ES-I3 (cell line): ENCODE measurements at regions not wholly inside any gene's neighbourhood (a gene's known extent, or its start where the extent isn't known, plus 50 kb on each side); places are given as distances from the start of the nearest gene placed in this dataset.

ENCODE experiments used
- H3K36me3 ChIP-seq: 2 replicates; pipeline ENCODE4 v1.6.1; 2013; ENCODE audit warnings: mild to moderate bottlenecking, low read length, control low read depth, moderate library complexity; ENCODE audit not compliant: insufficient read depth
- H3K4me1 ChIP-seq: 2 replicates; pipeline ENCODE4 v1.6.1; 2013; ENCODE audit warnings: mild to moderate bottlenecking, control low read depth, low read length; ENCODE audit not compliant: insufficient read depth
- H3K9ac ChIP-seq: 2 replicates; pipeline ENCODE4 v1.6.1; 2013; ENCODE audit warnings: low read depth, mild to moderate bottlenecking, low read length, moderate library complexity
- H3K9me3 ChIP-seq: 2 replicates; pipeline ENCODE4 v1.6.1; 2013; ENCODE audit warnings: mild to moderate bottlenecking, low read length, moderate library complexity; ENCODE audit not compliant: control insufficient read depth, insufficient read depth

DNA sequence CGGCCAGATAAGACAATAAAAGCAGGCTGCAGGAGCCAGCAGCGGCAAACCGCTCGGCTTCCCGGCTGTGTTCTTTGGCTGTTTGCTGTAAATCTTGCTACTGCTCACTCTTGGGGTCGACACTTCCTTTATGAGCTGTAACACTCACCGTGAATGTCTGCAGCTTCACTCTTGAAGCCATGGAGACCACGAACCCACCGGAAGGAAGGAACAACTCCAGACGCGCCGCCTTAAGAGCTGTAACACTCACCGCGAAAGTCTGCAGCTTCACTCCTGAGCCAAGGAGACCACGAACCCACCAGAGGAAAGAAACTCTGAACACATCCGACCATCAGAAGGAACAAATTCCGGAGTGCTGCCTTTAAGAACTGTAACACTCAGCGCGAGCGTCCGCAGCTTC lies 451.7 kb downstream of the AGTPBP1 start:
- H3K9ac ChIP-seq: no peak overlapping the region
- H3K9me3 ChIP-seq: no peaks in the 10 kb centered on the region; the same call in 1 of the 2 replicates
- no peaks in the 10 kb centered on the region for H3K4me1 ChIP-seq
- H3K36me3 ChIP-seq: no peaks in the 10 kb centered on the region

DNA sequence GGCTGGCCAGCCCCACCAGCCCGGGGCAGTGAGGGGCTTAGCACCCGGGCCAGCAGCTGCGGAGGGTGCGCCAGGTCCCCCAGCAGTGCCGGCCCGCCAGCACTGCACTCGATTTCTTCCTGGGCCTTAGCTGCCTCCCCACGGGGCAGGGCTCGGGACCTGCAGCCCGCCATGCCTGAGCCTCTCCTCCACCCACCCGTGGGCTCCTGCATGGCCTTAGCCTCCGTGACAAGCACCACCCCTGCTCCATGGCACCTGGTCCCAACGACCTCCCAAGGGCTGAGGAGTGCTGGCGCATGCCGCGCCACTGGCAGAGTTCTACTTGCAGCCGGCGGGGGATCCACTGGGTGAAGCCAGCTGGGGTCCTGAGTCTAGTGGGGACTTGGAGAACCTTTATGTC lies 452.6 kb downstream of the AGTPBP1 start:
- Histone ChIP-seq H3K36me3 (no peaks in the 10 kb centered on the region), H3K9me3 (no peaks in the 10 kb centered on the region; the same call in 1 of the 2 replicates), H3K9ac (no peak overlapping the region), H3K4me1 (no peaks in the 10 kb centered on the region)

DNA sequence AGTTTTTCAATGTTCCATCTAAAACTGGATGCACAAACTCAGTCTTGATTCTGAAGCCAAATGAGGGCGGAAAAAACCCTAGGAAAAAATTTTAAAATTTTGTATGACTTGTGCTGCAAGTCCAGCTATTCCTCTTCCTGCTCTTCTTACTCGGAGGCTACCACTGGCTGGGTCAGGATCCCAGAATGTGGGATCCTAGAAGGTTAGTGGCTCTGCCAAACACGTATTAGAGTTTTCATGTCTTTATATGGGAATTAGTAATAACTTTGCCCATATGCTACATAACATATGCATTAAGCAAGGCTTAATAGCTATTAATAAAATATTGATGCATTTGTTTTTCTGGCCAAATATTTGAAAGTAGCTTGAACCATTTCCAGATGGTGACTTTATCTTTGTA lies 458.3 kb downstream of the AGTPBP1 start:
- H3K9me3 ChIP-seq: peaks cover 3% of the 10 kb centered on the region; the same call in 1 of the 2 replicates
- H3K9ac ChIP-seq: no peak overlapping the region
- no peaks in the 10 kb centered on the region for H3K36me3 ChIP-seq
- no peaks in the 10 kb centered on the region for H3K4me1 ChIP-seq

DNA sequence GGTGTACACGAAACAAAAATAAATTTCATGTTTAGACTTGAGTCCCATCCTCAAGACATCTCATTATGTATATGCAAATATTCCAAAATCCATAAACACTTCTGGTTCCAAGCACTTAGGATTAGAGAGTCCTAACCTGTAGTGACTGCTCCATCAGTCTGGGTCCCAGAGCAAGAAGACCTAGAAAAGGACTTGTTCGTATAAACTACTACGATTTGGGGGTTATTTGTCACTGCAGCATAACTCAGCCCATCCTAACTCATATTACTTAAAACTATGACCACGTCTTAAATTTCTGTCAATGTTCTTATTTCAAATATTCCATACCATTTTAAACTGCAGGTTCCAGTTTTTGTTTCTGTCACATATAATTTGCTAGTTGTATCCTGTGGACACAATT lies 463.0 kb downstream of the AGTPBP1 start:
- Histone ChIP-seq H3K9ac (no peak overlapping the region), H3K36me3 (no peaks in the 10 kb centered on the region), H3K9me3 (peaks cover 3% of the 10 kb centered on the region; the same call in 1 of the 2 replicates), H3K4me1 (no peaks in the 10 kb centered on the region)

DNA sequence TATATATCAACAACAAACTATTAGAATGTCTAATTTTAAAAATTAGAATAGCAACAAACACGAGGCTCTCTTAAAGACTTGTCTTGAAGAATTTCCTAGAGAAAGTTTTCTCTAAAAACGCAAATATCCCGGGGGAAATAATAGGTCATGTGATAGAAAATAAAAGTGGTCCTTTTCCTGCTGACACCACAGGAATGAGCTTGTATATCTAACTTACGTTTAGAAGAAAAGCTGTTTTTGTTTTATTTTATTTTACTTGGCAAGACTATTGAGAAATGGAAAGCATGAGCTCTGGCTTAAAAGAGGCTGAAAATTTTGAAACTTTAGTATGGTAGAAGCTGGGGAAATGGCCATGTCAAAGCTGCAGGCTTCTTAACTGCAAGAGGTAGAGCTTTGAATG lies 465.0 kb downstream of the AGTPBP1 start:
- Histone ChIP-seq H3K4me1 (no peaks in the 10 kb centered on the region), H3K9me3 (peaks cover 3% of the 10 kb centered on the region; the same call in 1 of the 2 replicates), H3K36me3 (no peaks in the 10 kb centered on the region), H3K9ac (no peak overlapping the region)

DNA sequence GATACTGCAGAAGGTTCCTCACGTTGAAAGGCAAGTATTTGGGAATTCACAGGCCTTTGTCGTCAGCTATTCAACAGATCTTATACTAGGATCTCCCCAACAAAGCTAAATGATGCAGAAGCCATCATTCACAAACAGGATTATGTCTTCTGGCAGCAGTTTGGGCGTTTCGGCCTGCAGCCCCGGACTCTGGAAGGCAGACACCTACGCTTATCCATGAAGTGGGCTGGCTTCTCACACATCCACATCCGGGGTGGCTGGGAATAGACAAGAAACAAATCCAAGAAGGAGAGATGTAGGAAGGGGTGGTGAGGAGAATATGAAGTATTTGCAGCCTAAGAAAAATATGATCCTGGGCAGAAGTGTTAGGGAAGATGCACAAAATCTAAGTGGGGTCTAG lies 471.9 kb downstream of the AGTPBP1 start:
- no peak overlapping the region for H3K9ac ChIP-seq
- peaks cover 12% of the 10 kb centered on the region; the same call in 1 of the 2 replicates for H3K4me1 ChIP-seq
- no peaks in the 10 kb centered on the region for H3K9me3 ChIP-seq
- no peaks in the 10 kb centered on the region for H3K36me3 ChIP-seq

DNA sequence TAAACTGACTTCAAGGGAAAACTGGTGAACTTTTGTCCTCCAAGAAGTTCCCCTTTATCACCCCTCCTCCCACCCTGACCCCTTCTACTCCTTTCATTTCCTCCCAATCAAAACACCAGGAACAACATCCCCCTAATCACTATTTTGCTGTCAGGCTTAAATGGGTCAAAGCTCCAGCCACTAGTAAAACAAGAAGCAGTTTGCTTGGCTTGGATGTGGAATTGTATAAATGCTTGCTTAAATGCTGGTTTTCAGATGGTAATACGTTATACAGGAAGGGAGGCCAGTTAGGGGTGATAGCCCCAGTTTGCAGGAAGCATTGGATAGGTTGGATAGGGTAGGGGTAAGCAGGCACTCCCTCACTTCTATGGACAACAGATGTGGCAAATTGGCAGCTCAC lies 473.6 kb downstream of the AGTPBP1 start:
- Histone ChIP-seq H3K9me3 (no peaks in the 10 kb centered on the region; the same call in 1 of the 2 replicates), H3K9ac (no peak overlapping the region), H3K36me3 (no peaks in the 10 kb centered on the region), H3K4me1 (peaks cover 12% of the 10 kb centered on the region; the same call in 1 of the 2 replicates)

DNA sequence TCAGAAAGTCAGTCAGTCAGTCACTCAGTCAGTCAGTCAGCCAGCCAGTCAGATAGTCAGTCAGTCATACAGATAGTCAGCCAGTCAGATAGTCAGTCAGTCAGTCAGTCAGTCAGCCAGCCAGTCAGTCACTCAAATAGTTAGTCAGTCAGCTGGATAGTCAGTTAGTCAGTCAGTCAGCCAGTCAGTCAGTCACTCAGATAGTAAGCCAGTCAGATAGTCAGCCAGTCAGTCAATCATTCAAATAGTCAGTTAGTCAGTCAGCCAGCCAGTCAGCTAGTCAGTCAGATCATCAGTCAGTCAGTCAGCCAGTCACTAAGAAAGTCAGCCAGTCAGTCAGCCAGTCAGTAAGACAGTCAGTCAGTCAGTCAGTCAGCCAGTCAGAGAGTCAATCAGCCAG lies 477.1 kb downstream of the AGTPBP1 start:
- no peaks in the 10 kb centered on the region for H3K36me3 ChIP-seq
- no peak overlapping the region for H3K9ac ChIP-seq
- peaks cover 12% of the 10 kb centered on the region; the same call in 1 of the 2 replicates for H3K4me1 ChIP-seq
- no peaks in the 10 kb centered on the region; the same call in 1 of the 2 replicates for H3K9me3 ChIP-seq

DNA sequence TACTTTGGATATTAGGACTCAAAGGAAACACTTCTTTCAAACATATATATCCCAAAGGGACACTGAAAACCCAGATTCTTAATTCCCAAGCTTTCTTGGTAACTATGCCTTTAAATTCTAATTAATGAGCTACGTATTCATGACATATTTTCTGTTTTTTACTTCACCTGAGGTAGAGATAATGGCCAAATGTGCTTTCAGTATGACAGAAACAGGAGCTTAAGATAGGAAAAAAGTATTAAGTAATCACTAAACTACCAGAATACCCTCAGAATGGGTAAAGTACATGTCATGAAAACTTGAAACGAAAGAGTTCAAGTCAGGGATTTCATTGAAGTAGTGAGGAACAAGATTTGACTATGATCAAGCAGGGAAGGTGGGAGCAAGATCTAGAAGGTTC lies 478.5 kb downstream of the AGTPBP1 start:
- Histone ChIP-seq H3K9ac (no peak overlapping the region), H3K36me3 (no peaks in the 10 kb centered on the region), H3K9me3 (no peaks in the 10 kb centered on the region; the same call in 1 of the 2 replicates), H3K4me1 (peaks cover 12% of the 10 kb centered on the region; the same call in 1 of the 2 replicates)

DNA sequence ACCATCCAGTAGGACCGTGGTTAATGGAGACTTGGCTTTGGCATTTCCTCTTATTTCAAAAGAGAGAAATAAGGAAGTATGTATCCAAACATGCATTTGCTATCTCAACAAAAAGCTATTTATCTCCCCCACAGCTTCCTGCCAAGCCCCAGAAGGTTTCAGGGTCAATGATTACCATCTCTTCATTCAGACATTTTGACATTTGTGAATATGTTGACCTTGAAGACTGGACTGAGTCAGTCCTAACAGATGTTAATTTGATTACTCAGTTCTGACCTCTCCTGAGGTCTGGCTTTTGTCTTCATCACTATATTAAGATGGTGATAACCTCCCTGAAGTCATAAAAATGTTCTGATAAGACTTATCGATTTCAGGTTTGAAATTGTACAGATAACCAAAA lies 479.4 kb downstream of the AGTPBP1 start:
- Histone ChIP-seq H3K9ac (no peak overlapping the region), H3K4me1 (peaks cover 4% of the 10 kb centered on the region; the same call in 1 of the 2 replicates), H3K9me3 (no peaks in the 10 kb centered on the region; the same call in 1 of the 2 replicates), H3K36me3 (no peaks in the 10 kb centered on the region)

DNA sequence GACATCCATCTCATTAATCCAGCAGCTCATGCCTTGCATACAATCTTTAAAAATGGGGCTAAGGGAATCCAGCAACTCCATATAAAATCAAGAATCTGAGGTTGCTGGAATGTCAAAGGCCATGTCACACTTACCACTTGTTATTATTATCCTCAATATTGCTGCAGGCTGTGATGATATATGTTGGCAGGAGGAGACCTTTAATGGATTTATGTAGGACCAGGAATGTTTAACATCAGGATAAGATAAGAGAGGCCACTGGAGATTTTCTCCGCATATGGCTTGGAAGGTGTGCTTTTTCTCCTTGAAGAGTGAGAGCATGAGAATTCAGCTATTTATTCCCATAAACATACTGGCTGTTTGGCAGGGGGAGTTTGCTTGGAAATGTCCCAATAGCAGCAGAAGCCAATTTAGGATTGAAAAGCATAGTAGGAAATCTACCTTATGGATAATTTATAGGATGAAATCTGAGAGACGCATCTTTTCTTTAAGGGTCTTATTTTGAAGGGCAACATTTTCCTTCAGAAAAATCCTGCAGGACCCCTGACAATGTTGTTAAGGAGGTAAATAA lies 481.4 kb downstream of the AGTPBP1 start:
- Histone ChIP-seq H3K9ac (no peak overlapping the region), H3K4me1 (no peaks in the 10 kb centered on the region), H3K9me3 (no peaks in the 10 kb centered on the region; the same call in 1 of the 2 replicates), H3K36me3 (no peaks in the 10 kb centered on the region)

DNA sequence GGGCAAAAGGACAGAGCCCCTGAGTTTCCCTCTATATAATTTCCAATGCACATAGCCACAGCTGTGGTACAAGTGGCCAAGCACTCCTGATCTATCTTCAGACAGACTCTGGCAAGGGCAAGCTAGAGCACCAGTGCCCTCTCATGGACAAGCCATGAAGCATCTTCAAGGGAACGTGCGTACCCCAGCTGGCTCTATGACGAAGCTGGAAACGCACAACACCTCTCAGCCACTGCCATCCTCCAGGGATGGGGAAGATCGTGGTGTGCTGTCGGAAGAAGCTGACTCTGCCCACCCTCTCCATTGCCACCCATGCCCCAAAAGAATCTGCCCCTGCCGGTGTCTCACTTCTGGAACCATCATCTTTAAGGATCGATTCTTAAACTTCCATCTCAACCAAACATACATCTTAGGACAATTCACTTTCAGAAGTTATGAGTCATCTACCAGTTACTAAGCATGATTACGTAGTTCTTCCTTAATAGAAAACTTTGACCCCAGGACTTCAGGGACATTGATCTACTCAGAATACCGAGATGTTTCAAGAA lies 482.9 kb downstream of the AGTPBP1 start:
- H3K9ac ChIP-seq: no peak overlapping the region
- no peaks in the 10 kb centered on the region for H3K36me3 ChIP-seq
- no peaks in the 10 kb centered on the region for H3K4me1 ChIP-seq
- no peaks in the 10 kb centered on the region for H3K9me3 ChIP-seq

DNA sequence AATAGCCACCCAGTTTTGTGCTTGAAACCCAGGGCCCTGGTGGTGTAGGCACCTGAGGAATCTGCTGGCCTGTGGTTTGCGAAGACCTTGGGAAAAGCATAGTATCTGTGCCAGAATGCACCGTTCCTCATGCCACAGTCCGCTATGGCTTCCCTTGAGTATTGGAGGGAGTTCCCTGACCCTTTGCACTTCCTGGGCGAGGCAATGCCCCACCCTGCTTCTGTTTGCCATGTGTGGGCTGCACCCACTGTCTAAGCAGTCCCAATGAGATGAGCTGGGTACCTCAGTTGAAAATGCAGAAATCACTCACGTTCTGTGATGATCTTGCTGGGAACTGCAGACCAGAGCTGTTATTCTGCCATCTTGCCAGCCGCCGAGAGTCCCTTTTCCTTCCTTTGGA lies 483.5 kb downstream of the AGTPBP1 start:
- Histone ChIP-seq H3K9me3 (no peaks in the 10 kb centered on the region), H3K36me3 (no peaks in the 10 kb centered on the region), H3K4me1 (no peaks in the 10 kb centered on the region), H3K9ac (no peak overlapping the region)

DNA sequence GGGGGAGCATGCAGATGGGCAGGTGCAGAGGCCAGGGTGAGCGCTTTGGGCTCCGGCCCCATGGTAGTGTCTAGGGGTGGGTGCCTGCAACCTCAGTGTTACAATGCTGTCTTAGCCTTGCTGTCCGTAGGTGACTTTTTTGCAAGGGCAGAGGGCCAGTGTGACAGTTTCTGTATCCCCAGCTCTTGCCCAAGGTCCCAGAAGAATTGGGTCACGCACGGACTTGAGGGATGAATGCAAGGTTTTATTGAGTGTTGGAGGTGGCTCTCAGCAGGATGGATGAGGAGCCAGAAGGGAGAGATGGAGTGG lies 492.5 kb downstream of the AGTPBP1 start:
- Histone ChIP-seq H3K36me3 (no peaks in the 10 kb centered on the region), H3K4me1 (no peaks in the 10 kb centered on the region), H3K9ac (no peak overlapping the region), H3K9me3 (no peaks in the 10 kb centered on the region)

DNA sequence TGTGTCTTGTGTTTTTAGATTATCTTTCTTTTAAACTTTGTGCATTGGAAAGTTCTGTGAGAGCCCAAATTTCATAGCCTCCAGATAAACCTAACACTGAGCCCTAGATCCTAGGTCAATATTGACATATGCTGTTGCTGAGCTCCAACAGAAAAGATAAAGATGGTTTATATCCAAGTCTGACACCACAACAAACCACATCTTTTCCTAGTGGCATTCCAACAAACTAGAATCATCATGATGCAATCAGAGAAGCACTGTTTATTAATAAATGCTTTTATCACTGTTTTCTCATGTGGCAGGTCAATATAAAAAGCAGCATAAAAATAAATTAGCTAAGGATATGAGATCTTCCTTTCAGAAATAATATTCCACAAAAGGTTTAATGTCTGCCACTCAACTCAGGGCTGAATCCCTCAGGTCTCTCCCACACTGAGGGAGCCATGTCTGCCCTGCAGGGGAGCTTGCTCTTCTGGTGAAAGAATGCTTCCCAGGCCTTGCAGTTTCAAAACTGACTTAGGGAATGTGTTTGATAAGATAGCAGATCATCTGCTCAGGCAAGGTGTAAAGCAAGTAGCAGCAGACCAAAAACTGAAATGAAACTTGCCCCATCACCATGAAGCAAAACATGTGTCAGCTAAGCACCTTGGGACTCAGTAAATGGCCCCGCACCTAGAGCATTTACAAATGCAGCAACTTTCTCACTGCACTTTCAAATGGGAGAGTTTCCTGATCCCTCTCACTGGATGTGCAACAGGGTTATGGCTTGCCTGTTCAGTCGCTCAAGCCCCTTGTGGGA lies 493.0 kb downstream of the AGTPBP1 start:
- Histone ChIP-seq H3K9ac (no peak overlapping the region), H3K36me3 (no peaks in the 10 kb centered on the region), H3K4me1 (no peaks in the 10 kb centered on the region), H3K9me3 (no peaks in the 10 kb centered on the region)
